GM21717 (cell line): ENCODE measurements at regions not wholly inside any gene's neighbourhood (a gene's known extent, or its start where the extent isn't known, plus 50 kb on each side); places are given as distances from the start of the nearest gene placed in this dataset.

Experiments
- ATAC-seq: cut with Tn5 transposase; IDR thresholded peaks from one replicate; pipeline ENCODE4 v1.9.1; 2021; ENCODE audit warnings: mild to moderate bottlenecking, moderate library complexity; ENCODE audit not compliant: unreplicated experiment

DNA sequence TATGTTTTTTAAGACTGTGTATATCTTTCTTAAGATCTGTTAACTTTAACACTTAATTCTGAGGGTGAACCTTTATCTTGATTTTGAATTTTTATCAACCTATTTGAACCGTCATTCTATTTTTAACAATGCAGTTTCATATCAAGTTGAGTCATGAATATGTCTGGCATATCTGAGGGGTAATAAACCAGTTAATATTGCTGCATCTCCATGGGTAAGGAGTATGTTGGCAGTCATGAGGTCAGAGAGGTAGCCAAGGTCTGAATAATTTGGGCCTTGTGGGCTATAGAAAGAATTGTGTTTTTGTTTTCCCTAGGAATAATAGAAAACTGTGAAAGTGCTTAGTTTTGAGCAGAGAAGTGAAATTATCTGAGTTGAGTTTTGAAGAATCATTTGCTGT, 419.0 kb downstream of the PLK2 start:
- no peak for ATAC-seq

DNA sequence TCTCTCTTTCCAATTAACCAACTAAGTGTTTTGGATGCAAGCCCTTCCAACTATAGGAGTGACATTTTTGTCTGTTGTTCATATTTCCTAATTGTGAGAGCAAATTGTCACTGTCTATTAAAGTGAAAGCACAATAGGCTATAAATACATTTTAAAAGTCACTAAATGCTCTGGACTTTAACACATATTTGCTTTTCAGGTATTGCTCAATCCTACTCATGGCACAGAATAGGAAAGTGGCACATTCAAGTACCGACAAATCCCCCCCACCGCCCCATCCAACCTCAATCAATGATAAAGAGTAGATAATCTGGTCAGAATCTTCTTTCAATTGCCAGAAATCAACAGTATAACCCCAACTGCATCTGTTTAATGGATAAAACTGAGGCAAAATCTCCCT, 419.8 kb downstream of the PLK2 start:
- ATAC-seq = no peak

DNA sequence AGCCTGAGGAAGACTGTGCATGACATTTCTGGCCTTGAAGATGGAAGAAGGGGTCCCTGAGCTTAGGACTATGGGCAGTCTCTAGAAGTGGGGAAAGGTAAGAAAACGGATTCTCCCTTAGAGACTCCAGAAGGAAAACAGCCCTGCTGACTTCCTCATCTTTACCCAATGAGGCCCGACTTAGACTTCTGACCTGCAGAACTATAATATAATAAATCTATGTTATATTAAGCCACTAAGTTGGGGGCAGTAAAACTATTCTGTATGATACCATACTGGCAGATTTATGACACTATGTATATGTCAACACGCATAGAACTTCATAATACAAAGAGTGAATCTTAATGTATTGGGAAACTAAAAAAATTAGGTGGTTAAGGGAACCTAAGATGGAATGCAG, 422.0 kb downstream of the PLK2 start:
- no peak for ATAC-seq

DNA sequence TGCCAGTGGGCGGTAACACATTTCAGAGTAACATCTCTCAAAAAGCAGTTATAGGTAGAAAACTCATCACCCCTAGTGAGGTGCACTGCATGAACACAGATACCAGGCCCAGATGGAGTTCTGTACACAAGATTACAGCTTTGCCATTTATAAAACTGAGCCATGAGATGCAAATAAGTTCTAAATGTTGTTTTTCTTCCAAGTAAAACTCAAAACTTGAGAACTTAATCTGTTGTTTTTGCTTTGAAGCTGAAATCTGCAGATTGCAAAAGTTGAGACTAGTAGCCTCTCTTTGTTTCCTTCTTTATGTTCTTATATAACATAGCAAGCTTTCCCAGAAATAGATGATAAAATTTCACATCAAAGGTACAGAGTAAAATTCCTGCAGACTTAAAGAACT, 434.1 kb downstream of the PLK2 start:
- no peak for ATAC-seq

DNA sequence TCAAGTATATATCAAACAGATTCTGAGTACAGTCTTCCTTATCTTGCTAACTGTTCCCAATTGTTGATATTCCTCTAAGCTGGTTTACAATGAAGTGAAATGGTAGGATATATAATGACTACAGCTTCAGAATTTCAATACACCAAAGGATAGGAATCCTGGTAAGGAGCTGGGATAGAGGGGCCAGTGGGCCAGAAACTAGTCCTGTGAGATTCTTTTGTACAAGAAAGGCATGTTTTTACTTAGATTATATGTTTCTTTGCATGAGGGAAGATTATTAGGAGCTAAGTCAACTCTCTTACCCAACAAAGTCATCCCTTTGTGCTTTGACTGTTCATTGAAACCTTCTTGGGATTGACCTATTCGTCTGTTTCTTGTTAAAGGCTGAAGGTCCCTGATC, 435.7 kb downstream of the PLK2 start:
- no peak for ATAC-seq

DNA sequence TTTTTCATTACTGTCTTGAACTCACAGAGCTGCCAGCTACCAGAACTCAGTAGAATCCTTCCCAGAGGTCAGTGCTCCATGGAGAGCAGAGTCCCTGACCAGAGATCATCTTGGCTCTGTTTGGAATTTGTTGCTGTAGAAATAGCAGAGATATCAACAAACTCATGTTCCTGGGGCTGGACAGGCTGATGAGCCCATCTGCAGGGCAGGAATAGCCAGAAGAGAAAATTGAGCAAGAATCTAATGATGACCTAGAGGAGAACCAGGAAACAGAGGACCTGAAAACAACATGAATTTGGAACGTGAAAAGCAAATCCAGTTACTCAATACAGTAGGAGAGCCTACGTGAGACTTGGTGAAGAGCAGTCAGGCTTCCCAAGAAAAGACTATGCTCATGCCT, 437.8 kb downstream of the PLK2 start:
- no peak for ATAC-seq

DNA sequence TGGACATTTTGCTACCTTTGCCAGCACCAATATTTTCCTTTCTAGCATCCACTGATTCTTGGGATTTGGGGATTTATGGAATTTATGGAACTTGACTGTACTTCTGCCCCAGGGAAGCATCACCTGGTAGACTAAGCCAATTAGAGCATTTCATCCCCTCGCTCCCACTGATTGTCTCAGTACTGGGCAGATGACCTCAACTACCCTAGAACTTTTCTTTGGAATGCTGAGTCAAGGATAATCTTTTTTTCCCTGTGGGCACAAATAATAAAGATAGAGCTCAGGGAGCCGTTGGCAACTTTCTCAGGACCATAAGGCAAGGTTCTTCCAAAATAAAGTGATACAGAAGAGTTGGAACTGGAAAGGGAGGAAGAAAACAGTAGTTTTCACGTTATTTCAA, 438.4 kb downstream of the PLK2 start:
- no peak for ATAC-seq

DNA sequence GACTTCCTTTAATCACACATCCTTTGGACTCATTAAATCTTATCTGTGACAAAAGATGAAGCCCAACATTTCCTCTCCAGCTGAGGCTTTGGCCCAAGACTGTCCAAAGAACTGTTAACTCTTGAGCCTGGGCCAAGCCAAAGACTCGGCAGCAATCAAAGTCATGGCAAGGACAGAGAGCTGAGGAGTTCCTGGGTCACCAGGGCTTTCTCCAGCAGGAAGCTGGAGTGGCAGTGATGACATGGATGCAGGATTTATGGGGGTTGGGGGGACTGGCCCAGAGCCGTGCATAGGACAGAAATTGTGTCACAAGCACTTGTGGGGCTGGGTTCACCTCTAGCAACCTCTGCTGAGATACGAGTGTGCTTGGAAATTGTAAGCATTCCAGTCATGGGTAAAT, 440.3 kb downstream of the PLK2 start:
- ATAC-seq = no peak

DNA sequence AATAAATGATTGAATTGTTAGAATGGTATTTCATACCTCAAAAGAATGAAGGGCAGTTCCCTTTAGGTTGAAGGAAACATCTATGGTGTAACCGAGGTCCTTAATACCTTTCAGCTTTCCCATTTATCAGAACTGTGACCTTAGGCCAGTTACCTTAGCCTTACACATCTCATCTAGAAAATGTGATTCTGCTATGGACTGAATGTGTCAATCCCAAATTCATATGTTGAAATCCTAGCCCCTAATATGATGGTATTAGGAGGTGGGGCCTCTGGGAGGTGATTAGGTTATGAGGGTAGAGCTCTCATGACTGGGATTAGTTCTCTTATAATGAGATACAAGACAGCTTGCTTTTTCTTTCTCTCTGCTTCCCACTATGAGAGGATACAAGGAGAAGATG, 441.9 kb downstream of the PLK2 start:
- ATAC-seq = no peak

DNA sequence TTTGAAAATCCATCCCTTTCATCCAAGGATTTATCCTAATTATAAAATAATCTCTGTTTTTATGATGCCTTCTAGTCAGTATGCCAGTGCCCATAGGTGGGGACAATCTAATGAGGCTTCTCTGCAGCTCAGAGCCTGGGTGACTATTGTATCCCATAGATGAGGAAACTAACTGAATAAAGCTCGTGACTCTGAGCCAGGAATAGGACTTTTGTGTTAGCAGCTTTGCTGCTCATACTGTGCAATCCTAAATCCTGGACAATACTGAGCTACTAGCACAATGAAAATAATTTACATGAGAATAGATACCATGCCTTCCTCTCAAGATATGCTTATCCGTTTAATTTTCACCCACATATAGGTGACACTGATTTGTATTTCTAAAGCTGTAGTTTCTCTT, 443.0 kb downstream of the PLK2 start:
- no peak for ATAC-seq

DNA sequence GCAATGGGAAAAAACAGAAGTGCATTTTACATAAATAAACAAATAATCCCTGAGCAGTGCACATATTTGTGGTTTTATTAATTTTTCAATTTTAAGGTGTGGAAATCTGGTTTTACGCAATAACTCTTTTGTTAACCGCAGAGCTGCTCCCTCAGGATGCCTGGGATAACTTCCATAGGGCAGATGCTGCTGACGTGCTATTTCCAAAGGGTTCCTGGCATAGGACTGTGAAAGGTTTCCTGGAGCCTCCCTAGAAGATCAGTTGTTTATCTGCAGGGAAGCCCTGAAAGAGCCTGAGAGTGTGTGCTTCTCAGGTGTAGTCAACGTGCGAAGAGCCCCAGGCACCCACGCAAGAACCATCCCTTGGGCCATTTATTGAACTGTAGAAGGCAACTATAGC, 443.5 kb downstream of the PLK2 start:
- ATAC-seq = no peak

DNA sequence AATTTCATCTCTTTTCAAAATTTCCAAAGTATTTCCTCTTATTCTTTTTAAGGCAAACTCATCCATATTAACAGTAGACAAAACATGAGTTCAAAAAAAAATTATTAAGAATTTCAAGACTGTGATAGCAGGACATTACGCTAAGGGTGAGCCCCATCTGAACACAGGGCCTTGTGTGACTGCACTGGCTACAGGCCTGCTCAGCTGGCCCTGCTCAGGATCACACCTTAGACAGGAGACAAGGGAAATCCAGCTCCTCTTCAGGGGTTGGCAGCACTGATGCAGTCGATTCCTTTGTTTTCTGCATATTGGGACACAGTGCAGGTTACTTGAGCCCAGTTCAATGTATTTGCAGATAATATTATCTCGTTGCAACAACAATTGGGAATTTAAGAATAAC, 444.7 kb downstream of the PLK2 start:
- ATAC-seq = no peak

DNA sequence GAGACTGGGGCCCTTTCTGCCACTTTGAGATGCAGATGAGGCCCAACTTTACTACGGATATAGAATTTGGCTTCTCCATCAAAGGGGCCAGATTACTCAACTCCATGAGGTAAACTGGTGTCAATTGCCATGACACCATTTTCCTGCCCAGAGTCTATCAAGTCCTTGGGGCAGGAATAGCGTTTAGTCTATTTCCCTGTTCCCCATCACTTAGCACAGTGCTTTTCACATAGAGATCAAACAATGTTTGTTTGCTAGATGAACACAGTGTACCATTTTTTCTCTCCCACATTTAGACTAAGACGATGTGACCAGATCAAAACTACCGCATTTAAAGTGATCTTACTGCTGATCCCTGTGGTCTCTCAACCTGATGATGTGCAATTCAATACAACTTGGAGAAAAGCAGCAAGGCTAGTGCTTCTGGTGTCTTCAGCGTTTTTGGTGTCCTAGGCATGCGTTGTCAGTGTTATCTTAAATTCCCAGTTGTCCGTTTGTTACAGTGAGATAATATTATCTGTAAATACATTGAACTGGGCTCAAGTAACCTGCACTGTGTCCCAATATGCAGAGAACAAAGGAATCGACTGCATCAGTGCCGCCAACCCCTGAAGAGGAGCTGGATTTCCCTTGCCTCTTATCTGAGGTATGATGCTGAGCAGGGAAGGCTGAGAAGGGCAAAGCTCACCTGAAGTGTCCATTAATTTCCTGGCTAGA, 446.2 kb downstream of the PLK2 start:
- no peak for ATAC-seq

DNA sequence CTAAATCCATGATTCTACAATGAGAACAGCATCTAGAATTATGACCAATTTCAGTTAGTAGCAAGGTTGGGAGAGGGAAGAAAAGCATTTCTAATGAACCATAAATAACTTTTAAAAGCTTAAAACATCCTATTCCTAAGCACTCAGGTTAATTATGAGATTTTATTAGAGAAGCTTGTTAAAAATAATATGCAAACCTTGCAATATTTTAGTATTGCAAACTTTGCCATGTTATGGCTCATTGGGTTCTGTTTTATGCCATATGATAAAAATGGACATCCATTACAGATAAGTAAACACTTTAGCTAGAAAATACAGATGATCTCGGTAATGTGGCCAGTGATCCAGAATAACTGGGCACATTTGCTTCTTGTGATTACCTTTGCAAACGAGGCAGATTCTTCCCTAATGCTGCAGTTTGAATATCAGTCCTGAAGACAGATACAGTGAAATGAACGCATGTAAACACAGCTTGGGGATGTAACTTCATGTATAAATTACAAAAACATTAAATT, 447.0 kb downstream of the PLK2 start:
- no peak for ATAC-seq

DNA sequence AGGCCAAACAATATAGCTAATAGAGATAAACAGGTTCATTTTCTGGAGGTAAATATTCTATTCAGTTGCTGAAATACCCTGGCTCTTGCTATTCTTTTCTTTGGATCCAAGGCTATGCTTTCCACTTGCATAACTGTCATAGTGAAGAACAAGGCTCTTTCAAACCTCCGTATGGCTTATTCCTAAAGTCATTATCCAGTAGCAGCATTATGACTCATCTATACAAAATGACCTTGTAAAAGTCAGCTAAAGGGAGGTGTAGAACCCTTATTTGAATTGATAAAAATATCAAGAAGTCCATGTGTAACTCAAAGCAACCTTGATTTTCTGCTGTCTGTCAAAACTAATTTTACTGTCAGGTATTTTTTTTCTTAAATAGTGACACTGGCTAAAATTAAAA, 447.8 kb downstream of the PLK2 start:
- ATAC-seq = no peak

DNA sequence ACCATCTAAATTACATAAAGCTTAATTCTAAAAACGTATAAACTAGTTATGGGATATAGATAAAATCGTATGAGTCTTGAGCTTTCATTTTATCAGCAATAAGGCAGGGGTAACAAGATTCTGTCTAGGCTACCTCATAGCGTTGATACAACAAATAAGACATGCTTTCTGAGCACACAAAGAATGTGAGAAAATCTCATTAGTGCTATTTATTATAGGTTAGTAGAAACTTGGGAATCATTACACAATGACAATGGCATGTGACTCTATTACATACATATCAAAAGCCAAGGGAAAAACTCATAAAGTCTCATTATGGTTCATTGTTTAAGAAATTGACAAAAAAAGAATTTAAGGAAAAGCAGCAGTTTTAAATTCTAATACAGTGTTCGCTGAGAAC, 448.6 kb downstream of the PLK2 start:
- no peak for ATAC-seq

DNA sequence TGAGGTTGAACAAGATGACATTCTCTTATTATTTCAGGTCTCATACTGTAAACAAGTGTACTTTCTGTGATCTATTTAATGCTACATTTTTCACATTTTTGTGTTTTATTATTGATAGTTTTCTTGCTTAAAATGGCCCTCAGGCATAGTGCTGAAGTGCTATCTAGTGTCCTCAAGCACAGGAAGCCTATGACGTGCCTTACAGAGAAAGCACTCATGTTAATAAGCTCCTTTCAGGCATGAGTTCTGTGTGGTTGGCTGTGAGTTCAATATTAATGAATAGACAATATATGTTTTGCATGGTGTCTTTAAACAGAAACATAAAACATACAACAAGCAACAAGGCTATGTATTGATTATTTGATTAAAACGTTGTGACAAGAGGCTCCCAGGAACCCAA, 450.1 kb downstream of the PLK2 start:
- ATAC-seq = no peak

DNA sequence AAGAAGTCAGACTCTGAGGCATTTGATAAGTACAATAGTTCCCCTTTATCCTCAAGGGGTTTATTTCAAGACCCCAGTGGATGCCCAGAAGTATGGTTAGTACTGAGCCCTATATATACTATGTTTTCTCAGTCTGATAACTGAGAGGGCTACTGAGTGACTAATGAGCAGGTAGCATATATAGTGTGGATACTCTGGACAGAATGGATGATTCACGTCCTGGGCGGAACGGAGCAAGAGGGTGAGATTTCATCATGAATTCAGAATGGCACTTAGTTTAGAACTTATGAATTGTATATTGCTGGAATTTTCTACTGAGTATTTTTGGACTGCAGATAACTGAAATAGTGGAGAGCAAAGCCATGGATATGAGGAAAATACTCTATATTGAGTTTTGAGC, 457.6 kb downstream of the PLK2 start:
- no peak for ATAC-seq

DNA sequence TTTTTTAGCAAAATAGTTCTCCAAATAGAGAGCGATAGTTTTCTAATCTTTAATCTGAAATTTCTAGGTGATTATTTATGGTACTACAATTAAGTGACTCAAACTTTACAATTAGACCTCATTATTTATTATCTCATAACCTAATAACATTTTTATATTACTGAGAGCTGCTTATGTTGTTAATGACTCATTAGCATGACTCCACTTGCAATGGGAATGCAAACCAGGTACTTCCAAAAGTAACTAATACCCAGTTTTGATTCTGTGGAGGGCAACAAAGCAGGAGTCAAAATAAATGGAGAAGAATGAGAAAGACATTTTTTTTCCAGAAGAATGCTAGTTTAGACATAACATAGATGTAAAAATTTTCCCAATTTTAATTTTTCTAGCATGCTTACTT, 466.0 kb downstream of the PLK2 start:
- ATAC-seq = no peak

DNA sequence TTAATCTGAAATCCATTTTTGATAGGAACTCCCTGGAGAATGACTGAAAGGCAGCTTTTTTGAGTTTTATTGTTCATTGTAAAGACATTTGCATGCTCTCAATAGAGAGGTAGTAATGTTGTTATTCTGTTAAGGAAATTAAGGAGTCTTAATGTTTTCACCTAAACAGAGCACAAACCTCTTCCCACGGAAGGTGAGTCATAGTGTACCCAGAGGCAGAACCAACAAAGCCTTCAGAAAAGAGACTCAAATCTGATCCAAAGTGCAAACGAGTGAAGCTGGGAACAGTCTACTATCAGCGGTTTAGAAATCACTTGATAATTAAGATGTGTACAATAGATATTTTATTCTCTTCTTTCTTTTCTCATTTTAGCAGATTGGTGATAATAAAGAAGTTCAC, 470.5 kb downstream of the PLK2 start:
- no peak for ATAC-seq

DNA sequence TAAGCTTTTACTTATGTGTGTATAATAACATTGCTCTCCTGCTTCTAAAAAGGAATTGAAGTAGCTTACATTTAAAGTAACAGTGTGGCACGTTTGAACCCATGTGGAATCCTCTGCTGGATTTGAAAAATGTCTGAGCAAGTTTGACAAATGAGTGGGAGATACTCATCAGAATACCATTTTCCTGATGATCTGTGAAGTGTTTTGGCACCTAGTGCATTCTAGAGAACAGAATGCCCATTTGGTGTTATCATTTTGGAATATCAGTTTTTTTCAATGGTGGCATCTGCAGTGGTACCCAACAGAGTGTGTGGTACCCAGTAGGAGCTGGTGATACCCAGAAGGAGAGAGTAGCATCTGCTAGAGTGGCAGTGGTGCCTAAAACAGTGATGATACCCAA, 471.1 kb downstream of the PLK2 start:
- ATAC-seq = no peak

DNA sequence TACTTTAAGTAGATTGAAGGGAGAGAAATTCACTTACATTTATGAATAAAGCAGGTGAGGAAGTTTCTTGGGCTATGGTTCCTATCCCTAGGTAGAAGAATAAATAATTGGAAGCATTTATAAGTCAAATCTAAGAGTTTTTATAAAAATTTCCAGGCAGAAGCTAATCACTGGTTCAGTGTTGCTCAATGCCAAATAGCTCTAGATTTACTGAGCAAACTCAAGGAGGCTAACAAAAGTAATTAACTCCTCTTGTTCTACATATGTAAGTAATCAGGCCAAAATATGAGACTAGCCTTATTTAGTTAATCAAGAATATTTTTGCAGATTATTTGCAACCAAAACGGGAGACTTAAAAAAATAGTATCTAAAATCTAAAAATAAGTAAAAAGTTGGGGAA, 472.3 kb downstream of the PLK2 start:
- no peak for ATAC-seq

DNA sequence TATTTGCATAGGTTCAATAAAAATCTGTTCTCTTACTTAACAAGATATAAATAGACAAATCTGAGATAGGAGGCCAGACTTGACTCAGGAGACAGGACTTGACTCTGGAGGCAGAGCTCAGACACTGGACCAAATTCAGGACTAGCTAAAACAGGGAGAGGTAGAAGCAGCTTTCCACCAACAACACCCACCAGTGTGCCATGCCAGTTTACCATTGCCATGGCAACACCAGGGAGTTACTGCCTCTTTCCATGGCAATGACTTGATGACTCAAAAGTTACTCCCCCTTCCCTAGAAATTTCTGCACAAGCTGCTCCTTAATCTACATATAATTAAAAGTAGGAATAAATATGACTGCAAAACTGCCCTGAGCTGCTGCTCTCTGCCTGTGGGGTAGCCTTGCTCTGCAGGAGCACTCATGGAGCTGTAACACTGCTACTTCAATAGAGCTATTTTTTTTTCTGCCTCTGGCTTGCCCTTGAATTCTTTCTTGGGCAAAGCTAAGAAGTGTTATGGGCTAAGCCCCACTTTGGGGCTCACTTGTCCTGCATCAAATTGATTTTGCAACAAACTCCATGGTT, 473.0 kb downstream of the PLK2 start:
- ATAC-seq = no peak
